ENCODE measurements at regions not wholly inside any gene's neighbourhood (a gene's known extent, or its start where the extent isn't known, plus 50 kb on each side); places are given as distances from the start of the nearest gene placed in this dataset.

- TF ChIP-seq ZNF37A (tag by site-specific recombination; IDR thresholded peaks at IDR 0.05): no peak
- no peak for TF ChIP-seq ZXDB (tag by site-specific recombination; IDR thresholded peaks at IDR 0.05)
These were observed 229.0 kb upstream of the SP4 start (continued) for GRCh38 chr7:21198921-21199320.

- Histone ChIP-seq H3K27ac (ENCODE audit: extremely low read depth, low read depth, low read length) (no peak overlapping the region), H3K4me3 (ENCODE audit: low read depth, low read length) (no peak overlapping the region), H3K36me3 (ENCODE audit: control insufficient read depth in 2 of 2, insufficient read depth in 1 of 2, low read length in 2 of 2) (no peaks in the 10 kb centered on the region), H3K9me3 (ENCODE audit: control insufficient read depth, insufficient read depth, low read depth, low read length) (no peaks in the 10 kb centered on the region), H3K4me1 (ENCODE audit: control insufficient read depth, insufficient read depth, low read length) (no peaks in the 10 kb centered on the region)
- ChIA-PET CTCF (no interaction called here), POLR2A (no interaction called here)
- TF ChIP-seq ZNF692 (tag by site-specific recombination; IDR thresholded peaks at IDR 0.05) (no peak), ZNF624 (tag by site-specific recombination; IDR thresholded peaks at IDR 0.05) (no peak), ZNF518A (tag by site-specific recombination; conservative IDR thresholded peaks at IDR 0.05; ENCODE audit: low read depth) (no peak), PRDM10 (tag by site-specific recombination; IDR thresholded peaks at IDR 0.05) (no peak), ZNF629 (tag by site-specific recombination; IDR thresholded peaks at IDR 0.05) (no peak), MZF1 (tag by site-specific recombination; IDR thresholded peaks at IDR 0.05; ENCODE audit: borderline replicate concordance) (no peak), KLF17 (tag by site-specific recombination; IDR thresholded peaks at IDR 0.05) (no peak), ZNF561 (tag by site-specific recombination; IDR thresholded peaks at IDR 0.05; ENCODE audit: borderline replicate concordance) (no peak), ZFP3 (tag by site-specific recombination; IDR thresholded peaks at IDR 0.05; ENCODE audit: low read depth) (no peak), ZFP41 (tag by site-specific recombination; IDR thresholded peaks at IDR 0.05; ENCODE audit: borderline replicate concordance) (no peak)
These were observed 227.4 kb upstream of the SP4 start for GRCh38 chr7:21200503-21200902.

GRCh38 chr7:21214657-21215056 lies 213.2 kb upstream of the SP4 start:
- no peaks in the 10 kb centered on the region for H3K36me3 ChIP-seq (ENCODE audit: control insufficient read depth in 2 of 2, insufficient read depth in 1 of 2, low read length in 2 of 2)
- no peaks in the 10 kb centered on the region for H3K4me1 ChIP-seq (ENCODE audit: control insufficient read depth, insufficient read depth, low read length)
- ChIA-PET POLR2A (no interaction called here), CTCF (no interaction called here)
- H3K9me3 ChIP-seq (ENCODE audit: control insufficient read depth, insufficient read depth, low read depth, low read length): no peaks in the 10 kb centered on the region
- no peak overlapping the region for H3K27ac ChIP-seq (ENCODE audit: extremely low read depth, low read depth, low read length)
- H3K4me3 ChIP-seq (ENCODE audit: low read depth, low read length): no peak overlapping the region
- no peak for TF ChIP-seq REST (tag by site-specific recombination; IDR thresholded peaks at IDR 0.05)
- TF ChIP-seq ZNF433 (tag by site-specific recombination; IDR thresholded peaks at IDR 0.05; ENCODE audit: low read depth): no peak
- TF ChIP-seq ZNF571 (tag by site-specific recombination; IDR thresholded peaks at IDR 0.05): no peak
- TF ChIP-seq ZNF544 (tag by site-specific recombination; IDR thresholded peaks at IDR 0.05): no peak
- no peak for TF ChIP-seq IKZF3 (tag by site-specific recombination; IDR thresholded peaks at IDR 0.05)
- no peak for TF ChIP-seq ZNF777 (tag by site-specific recombination; IDR thresholded peaks at IDR 0.05; ENCODE audit: borderline replicate concordance)
- no peak for TF ChIP-seq SCRT1 (tag by site-specific recombination; IDR thresholded peaks at IDR 0.05; ENCODE audit: borderline replicate concordance)
- no peak for TF ChIP-seq RBAK (tag by site-specific recombination; IDR thresholded peaks at IDR 0.05)

Measured in HEK293 (cell line).